Hematopoietic multipotent progenitor cell treated with erythropoietin and hydrocortisone succinate and interleukin-3 and kit ligand, for 17 days (in vitro differentiated cells): ENCODE measurements at regions not wholly inside any gene's neighbourhood (a gene's known extent, or its start where the extent isn't known, plus 50 kb on each side); places are given as distances from the start of the nearest gene placed in this dataset.

Experiments used
- DNase-seq: peaks from one replicate; pipeline ENCODE4 v3.0.0-alpha.2; 2015; ENCODE audit warnings: low spot score

GRCh38 chr1:218772575-218772974, 401.1 kb upstream of the LYPLAL1 start:
- no peak for DNase-seq

GRCh38 chr1:218775501-218776021, 398.1 kb upstream of the LYPLAL1 start:
- no peak for DNase-seq

- no peak for DNase-seq
Measured at GRCh38 chr1:218778257-218779126, 395.2 kb upstream of the LYPLAL1 start.

GRCh38 chr1:218779341-218780100, 394.2 kb upstream of the LYPLAL1 start:
- no peak for DNase-seq

- DNase-seq = no peak
Measured at GRCh38 chr1:218783131-218783530, 390.5 kb upstream of the LYPLAL1 start.

GRCh38 chr1:218783916-218784315, 389.8 kb upstream of the LYPLAL1 start:
- no peak for DNase-seq

GRCh38 chr1:218785928-218786327, 387.8 kb upstream of the LYPLAL1 start:
- no peak for DNase-seq

- DNase-seq = no peak
Measured at GRCh38 chr1:218787826-218788225, 385.9 kb upstream of the LYPLAL1 start.

- no peak for DNase-seq
Measured at GRCh38 chr1:218796773-218797172, 376.9 kb upstream of the LYPLAL1 start.

GRCh38 chr1:218802799-218803198, 370.9 kb upstream of the LYPLAL1 start:
- DNase-seq = no peak

- DNase-seq = no peak
Measured at GRCh38 chr1:218803351-218803997, 370.2 kb upstream of the LYPLAL1 start.

GRCh38 chr1:218804014-218804785, 369.5 kb upstream of the LYPLAL1 start:
- no peak for DNase-seq

GRCh38 chr1:218809061-218809460, 364.6 kb upstream of the LYPLAL1 start:
- no peak for DNase-seq

- DNase-seq = no peak
Measured at GRCh38 chr1:218809625-218810024, 364.1 kb upstream of the LYPLAL1 start.

GRCh38 chr1:218810306-218810705, 363.4 kb upstream of the LYPLAL1 start:
- DNase-seq = no peak

- DNase-seq = no peak
Measured at GRCh38 chr1:218811497-218811896, 362.2 kb upstream of the LYPLAL1 start.

- no peak for DNase-seq
Measured at GRCh38 chr1:218812360-218812759, 361.3 kb upstream of the LYPLAL1 start.

- DNase-seq = no peak
Measured at GRCh38 chr1:218813237-218813636, 360.4 kb upstream of the LYPLAL1 start.

- no peak for DNase-seq
Measured at GRCh38 chr1:218815076-218815475, 358.6 kb upstream of the LYPLAL1 start.

GRCh38 chr1:218817071-218817470, 356.6 kb upstream of the LYPLAL1 start:
- no peak for DNase-seq

GRCh38 chr1:218817691-218818465, 355.8 kb upstream of the LYPLAL1 start:
- no peak for DNase-seq
